ENCODE measurements at regions not wholly inside any gene's neighbourhood (a gene's known extent, or its start where the extent isn't known, plus 50 kb on each side); places are given as distances from the start of the nearest gene placed in this dataset.

GRCh38 chr21:38936240-38936639, 130.5 kb downstream of the ETS2 start:
- 65 to 82% (median 75%) methylated on average over 4 of the region's 4 CpGs for WGBS, 5 donors

GRCh38 chr21:38933731-38934130, 128.0 kb downstream of the ETS2 start:
- H3K36me3 ChIP-seq: no peaks in the 10 kb centered on the region
- no peak for DNase-seq
- H3K9me3 ChIP-seq: peaks cover 0 to 9% (median 3%) of the 10 kb centered on the region in 8 donors
- WGBS, 5 donors: 56 to 80% (median 61%) methylated on average over 10 of the region's 10 CpGs
- no peak overlapping the region for H3K4me3 ChIP-seq
- no peaks in the 10 kb centered on the region for H3K27me3 ChIP-seq (replicated peaks in 1 of 7)
- intact Hi-C loops (cut with DNase I; ENCODE audit: low total_unique reads): no loop called here
- H3K4me1 ChIP-seq: peaks cover 0 to 30% (median 11%) of the 10 kb centered on the region in 6 donors
- H3K27ac ChIP-seq: no peak overlapping the region
- no peak for TF ChIP-seq POLR2AphosphoS5 (IDR thresholded peaks at IDR 0.05)
- no peak for TF ChIP-seq POLR2A (IDR thresholded peaks at IDR 0.05)
- TF ChIP-seq CTCF (IDR thresholded peaks at IDR 0.05 in 8 of 11, conservative IDR thresholded peaks at IDR 0.05 in 3 of 11): no peak

More at GRCh38 chr21:38936240-38936639, 130.5 kb downstream of the ETS2 start:
- H3K4me1 ChIP-seq: peaks cover 0 to 19% (median 6%) of the 10 kb centered on the region in 6 donors
- H3K27me3 ChIP-seq (replicated peaks in 1 of 7): no peaks in the 10 kb centered on the region
- intact Hi-C loops (cut with DNase I; ENCODE audit: low total_unique reads): no loop called here
- H3K27ac ChIP-seq: no peak overlapping the region
- H3K9me3 ChIP-seq: no peaks in the 10 kb centered on the region
- no peaks in the 10 kb centered on the region for H3K36me3 ChIP-seq
- no peak for TF ChIP-seq CTCF (IDR thresholded peaks at IDR 0.05 in 8 of 11, conservative IDR thresholded peaks at IDR 0.05 in 3 of 11)
- TF ChIP-seq POLR2A (IDR thresholded peaks at IDR 0.05): no peak
- no peak for TF ChIP-seq POLR2AphosphoS5 (IDR thresholded peaks at IDR 0.05)
- no peak overlapping the region for H3K4me3 ChIP-seq
- no peak for DNase-seq

- intact Hi-C loops (cut with DNase I; ENCODE audit: low total_unique reads): no loop called here
- Histone ChIP-seq H3K27ac (peak overlapping the region; percentile 35 to 85 (median 62)), H3K36me3 (no peaks in the 10 kb centered on the region), H3K4me3 (no peak overlapping the region), H3K27me3 (replicated peaks in 1 of 7) (no peaks in the 10 kb centered on the region), H3K4me1 (peaks cover under 1 to 32% (median 12%) of the 10 kb centered on the region in 6 donors), H3K9me3 (peaks cover 0 to 9% (median 3%) of the 10 kb centered on the region in 8 donors)
- WGBS, 5 donors: 65 to 87% (median 73%) methylated on average over 3 of the region's 3 CpGs
- no peak for TF ChIP-seq POLR2AphosphoS5 (IDR thresholded peaks at IDR 0.05)
- no peak for TF ChIP-seq CTCF (IDR thresholded peaks at IDR 0.05 in 8 of 11, conservative IDR thresholded peaks at IDR 0.05 in 3 of 11)
- no peak for TF ChIP-seq POLR2A (IDR thresholded peaks at IDR 0.05)
- no peak for DNase-seq
These were observed 125.6 kb downstream of the ETS2 start for GRCh38 chr21:38931291-38931690.

GRCh38 chr21:38930853-38931252, 125.1 kb downstream of the ETS2 start:
- WGBS, 5 donors: 19 to 53% (median 28%) methylated on average over 3 of the region's 3 CpGs
- intact Hi-C loops (cut with DNase I; ENCODE audit: low total_unique reads): no loop called here
- peak overlapping the region; percentile 35 to 85 (median 62) for H3K27ac ChIP-seq
- no peaks in the 10 kb centered on the region for H3K36me3 ChIP-seq
- H3K9me3 ChIP-seq: peaks cover 0 to 9% (median 3%) of the 10 kb centered on the region in 8 donors
- DNase-seq: no peak
- H3K27me3 ChIP-seq (replicated peaks in 1 of 7): peaks cover 0 to 4% (median 0%) of the 10 kb centered on the region in 7 donors
- H3K4me1 ChIP-seq: peaks cover 3 to 36% (median 16%) of the 10 kb centered on the region in 6 donors
- peak in 1 of 3 donors; percentile 77 for TF ChIP-seq POLR2AphosphoS5 (IDR thresholded peaks at IDR 0.05)
- TF ChIP-seq POLR2A (IDR thresholded peaks at IDR 0.05): no peak
- no peak overlapping the region for H3K4me3 ChIP-seq
